ENCODE measurements at regions not wholly inside any gene's neighbourhood (a gene's known extent, or its start where the extent isn't known, plus 50 kb on each side); places are given as distances from the start of the nearest gene placed in this dataset.
A peak's percentile ranks its signal among the peaks of the same experiment; 100 is the strongest.
"Not testable (repeated sequence)": the region's sequence is repeated elsewhere in the genome, so short reads cannot be mapped to it uniquely, and the experiment has no call there.

- Histone ChIP-seq H3K36me3 (ENCODE audit: control insufficient read depth, insufficient read depth, low read length) (no peaks in the 10 kb centered on the region), H3K4me3 (ENCODE audit: low read length) (no peak overlapping the region), H3K9ac (ENCODE audit: low read length) (no peak overlapping the region), H3K27ac (ENCODE audit: low read depth, low read length) (no peak overlapping the region), H3K27me3 (ENCODE audit: control insufficient read depth, insufficient read depth, low read length) (no peaks in the 10 kb centered on the region), H3K4me1 (ENCODE audit: control insufficient read depth, insufficient read depth, low read length) (peaks cover 2% of the 10 kb centered on the region)
Observed at GRCh38 chr1:9454494-9455066, 84.7 kb upstream of the SLC25A33 start.

- Histone ChIP-seq H3K9ac (ENCODE audit: low read length) (no peak overlapping the region), H3K27me3 (ENCODE audit: control insufficient read depth, insufficient read depth, low read length) (no peaks in the 10 kb centered on the region), H3K36me3 (ENCODE audit: control insufficient read depth, insufficient read depth, low read length) (no peaks in the 10 kb centered on the region), H3K4me1 (ENCODE audit: control insufficient read depth, insufficient read depth, low read length) (no peaks in the 10 kb centered on the region), H3K4me3 (ENCODE audit: low read length) (no peak overlapping the region), H3K27ac (ENCODE audit: low read depth, low read length) (no peak overlapping the region)
Observed at GRCh38 chr1:9455487-9456234, 83.6 kb upstream of the SLC25A33 start.

GRCh38 chr1:9456833-9457232 is 82.4 kb upstream of the SLC25A33 start:
- Histone ChIP-seq H3K27ac (ENCODE audit: low read depth, low read length) (no peak overlapping the region), H3K4me1 (ENCODE audit: control insufficient read depth, insufficient read depth, low read length) (no peaks in the 10 kb centered on the region)

GRCh38 chr1:9459816-9460407 is 79.4 kb upstream of the SLC25A33 start:
- H3K36me3 ChIP-seq (ENCODE audit: control insufficient read depth, insufficient read depth, low read length): no peaks in the 10 kb centered on the region
- H3K4me1 ChIP-seq (ENCODE audit: control insufficient read depth, insufficient read depth, low read length): no peaks in the 10 kb centered on the region
- H3K27ac ChIP-seq (ENCODE audit: low read depth, low read length): no peak overlapping the region
- H3K27me3 ChIP-seq (ENCODE audit: control insufficient read depth, insufficient read depth, low read length): no peaks in the 10 kb centered on the region
- no peak overlapping the region for H3K4me3 ChIP-seq (ENCODE audit: low read length)
- no peak overlapping the region for H3K9ac ChIP-seq (ENCODE audit: low read length)

More at GRCh38 chr1:9456833-9457232, 82.4 kb upstream of the SLC25A33 start:
- no peak overlapping the region for H3K4me3 ChIP-seq (ENCODE audit: low read length)
- H3K9ac ChIP-seq (ENCODE audit: low read length): no peak overlapping the region
- H3K27me3 ChIP-seq (ENCODE audit: control insufficient read depth, insufficient read depth, low read length): no peaks in the 10 kb centered on the region
- H3K36me3 ChIP-seq (ENCODE audit: control insufficient read depth, insufficient read depth, low read length): no peaks in the 10 kb centered on the region

DNA sequence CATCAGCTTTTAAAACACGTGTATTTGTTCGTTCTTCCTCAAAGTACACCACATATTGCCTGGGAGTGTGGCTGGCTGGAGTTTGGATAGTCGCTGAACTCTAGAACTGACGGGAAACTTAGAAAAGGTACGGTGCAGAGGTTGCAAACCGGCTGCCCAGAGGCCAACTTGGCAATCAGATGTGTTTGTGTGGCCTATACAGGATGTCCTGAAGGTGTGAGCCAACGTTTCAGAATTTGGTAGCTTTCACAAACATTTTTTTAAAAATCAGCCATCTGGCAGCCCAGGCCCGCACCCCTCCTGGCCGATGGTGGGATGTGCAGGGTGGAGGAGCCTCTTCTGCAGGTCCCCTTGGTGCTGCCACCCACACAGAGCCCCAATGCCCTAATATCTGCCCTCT is 73.6 kb upstream of the SLC25A33 start:
- Histone ChIP-seq H3K4me1 (ENCODE audit: control insufficient read depth, insufficient read depth, low read length) (no peaks in the 10 kb centered on the region), H3K4me3 (ENCODE audit: low read length) (no peak overlapping the region), H3K9ac (ENCODE audit: low read length) (no peak overlapping the region), H3K27ac (ENCODE audit: low read depth, low read length) (no peak overlapping the region), H3K36me3 (ENCODE audit: control insufficient read depth, insufficient read depth, low read length) (no peaks in the 10 kb centered on the region), H3K27me3 (ENCODE audit: control insufficient read depth, insufficient read depth, low read length) (no peaks in the 10 kb centered on the region)

GRCh38 chr1:9466780-9467758 is 72.2 kb upstream of the SLC25A33 start:
- no peaks in the 10 kb centered on the region for H3K36me3 ChIP-seq (ENCODE audit: control insufficient read depth, insufficient read depth, low read length)
- peak overlapping the region; percentile 86 for H3K27ac ChIP-seq (ENCODE audit: low read depth, low read length)
- no peak overlapping the region for H3K9ac ChIP-seq (ENCODE audit: low read length)
- H3K4me1 ChIP-seq (ENCODE audit: control insufficient read depth, insufficient read depth, low read length): no peaks in the 10 kb centered on the region
- no peaks in the 10 kb centered on the region for H3K27me3 ChIP-seq (ENCODE audit: control insufficient read depth, insufficient read depth, low read length)
- peak overlapping the region; percentile 54 for H3K4me3 ChIP-seq (ENCODE audit: low read length)

DNA sequence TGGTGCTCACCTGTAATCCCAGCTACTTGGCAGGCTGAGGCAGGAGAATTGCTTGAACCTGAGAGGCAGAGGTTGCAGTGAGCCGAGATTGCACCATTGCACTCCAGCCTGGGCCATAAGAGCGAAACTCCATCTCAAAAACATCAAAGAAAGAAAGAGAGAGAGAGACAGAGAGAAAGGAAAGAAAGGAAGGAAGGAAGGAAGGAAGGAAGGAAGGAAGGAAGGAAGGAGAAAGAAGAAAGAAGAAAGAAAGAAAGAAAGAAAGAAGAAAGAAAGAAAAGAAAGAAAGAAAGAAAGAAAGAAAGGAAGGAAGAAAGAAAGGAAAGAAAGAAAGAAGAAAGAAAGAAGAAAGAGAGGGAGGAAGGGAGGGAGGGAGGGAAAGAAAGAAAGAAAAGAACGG is 69.4 kb upstream of the SLC25A33 start:
- H3K4me1 ChIP-seq (ENCODE audit: control insufficient read depth, insufficient read depth, low read length); H3K27me3 ChIP-seq (ENCODE audit: control insufficient read depth, insufficient read depth, low read length); H3K4me3 ChIP-seq (ENCODE audit: low read length); H3K27ac ChIP-seq (ENCODE audit: low read depth, low read length); H3K9ac ChIP-seq (ENCODE audit: low read length); H3K36me3 ChIP-seq (ENCODE audit: control insufficient read depth, insufficient read depth, low read length): not testable (repeated sequence)

GRCh38 chr1:9471679-9472078 is 67.6 kb upstream of the SLC25A33 start:
- no peaks in the 10 kb centered on the region for H3K27me3 ChIP-seq (ENCODE audit: control insufficient read depth, insufficient read depth, low read length)
- no peak overlapping the region for H3K9ac ChIP-seq (ENCODE audit: low read length)
- no peaks in the 10 kb centered on the region for H3K36me3 ChIP-seq (ENCODE audit: control insufficient read depth, insufficient read depth, low read length)
- H3K27ac ChIP-seq (ENCODE audit: low read depth, low read length): no peak overlapping the region
- no peaks in the 10 kb centered on the region for H3K4me1 ChIP-seq (ENCODE audit: control insufficient read depth, insufficient read depth, low read length)
- H3K4me3 ChIP-seq (ENCODE audit: low read length): no peak overlapping the region

- Histone ChIP-seq H3K36me3 (ENCODE audit: control insufficient read depth, insufficient read depth, low read length) (no peaks in the 10 kb centered on the region), H3K4me1 (ENCODE audit: control insufficient read depth, insufficient read depth, low read length) (no peaks in the 10 kb centered on the region), H3K27me3 (ENCODE audit: control insufficient read depth, insufficient read depth, low read length) (no peaks in the 10 kb centered on the region), H3K9ac (ENCODE audit: low read length) (no peak overlapping the region), H3K4me3 (ENCODE audit: low read length) (no peak overlapping the region), H3K27ac (ENCODE audit: low read depth, low read length) (no peak overlapping the region)
Observed at GRCh38 chr1:9472386-9473031, 66.8 kb upstream of the SLC25A33 start.

DNA sequence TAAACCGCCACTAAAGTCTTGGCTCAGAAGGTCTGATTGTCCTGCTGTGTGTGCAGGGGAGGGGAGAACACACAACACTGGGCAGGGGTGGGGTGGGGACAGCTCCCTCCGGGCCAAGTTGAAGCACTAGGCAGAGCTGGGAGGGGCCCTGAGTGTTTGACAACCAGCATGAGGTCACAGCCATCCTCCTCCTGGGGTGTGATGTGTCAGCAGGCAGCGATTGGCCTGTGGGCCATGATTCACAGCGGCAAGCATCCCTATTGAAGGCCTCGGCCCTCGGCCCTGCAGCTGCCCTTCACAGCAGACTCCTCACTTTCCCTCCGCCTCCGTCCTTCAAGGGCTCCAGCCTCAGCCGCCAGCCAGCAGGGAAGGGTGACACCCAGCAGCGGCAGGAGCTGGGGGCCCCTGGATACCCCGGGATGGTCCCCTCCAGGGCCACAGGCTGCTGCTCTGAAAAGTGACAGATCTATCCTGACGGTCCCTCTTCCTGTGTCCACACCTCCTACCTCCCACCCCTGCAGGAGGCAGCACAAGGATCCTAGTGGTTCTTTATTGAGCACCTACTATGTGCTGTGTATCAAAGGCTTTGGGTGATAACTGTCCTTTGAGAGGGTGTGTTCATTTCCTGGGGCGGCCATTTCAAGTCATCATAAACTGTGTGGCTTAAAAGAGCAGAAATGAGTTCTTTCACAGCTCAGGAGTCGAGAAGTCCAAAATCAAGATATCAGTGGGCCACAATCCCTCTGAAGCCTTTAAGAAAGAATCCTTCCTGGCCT is 66.0 kb upstream of the SLC25A33 start:
- Histone ChIP-seq H3K36me3 (ENCODE audit: control insufficient read depth, insufficient read depth, low read length) (no peaks in the 10 kb centered on the region), H3K4me1 (ENCODE audit: control insufficient read depth, insufficient read depth, low read length) (no peaks in the 10 kb centered on the region), H3K4me3 (ENCODE audit: low read length) (no peak overlapping the region), H3K27ac (ENCODE audit: low read depth, low read length) (no peak overlapping the region), H3K27me3 (ENCODE audit: control insufficient read depth, insufficient read depth, low read length) (no peaks in the 10 kb centered on the region), H3K9ac (ENCODE audit: low read length) (no peak overlapping the region)

DNA sequence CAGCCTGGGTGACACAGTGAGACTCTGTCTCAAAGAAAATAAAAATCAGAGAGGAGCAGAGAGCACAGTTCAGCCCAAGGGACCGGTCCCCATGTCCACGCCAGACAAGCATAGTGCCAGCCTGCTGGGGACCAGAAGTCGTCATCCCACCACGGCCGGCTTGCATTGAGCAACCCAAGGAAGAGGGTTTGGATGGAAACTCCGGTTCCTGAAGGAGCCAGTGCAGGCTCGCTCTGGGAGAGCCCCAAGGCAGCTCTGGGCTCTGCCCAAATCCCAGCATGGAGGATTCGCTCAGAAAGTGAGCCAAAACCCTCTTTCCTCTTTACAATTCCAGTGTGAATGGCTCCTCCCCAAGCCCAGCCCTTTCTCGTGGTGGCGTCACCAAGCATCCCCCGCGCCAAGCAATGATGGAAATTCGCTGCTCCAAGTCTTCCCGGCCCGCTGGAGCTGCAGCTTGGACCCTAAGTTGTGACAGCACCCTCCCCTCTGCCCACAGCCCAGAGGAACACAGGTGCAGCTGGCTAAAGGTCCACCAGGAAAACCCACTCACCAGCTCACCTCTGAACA is 64.1 kb upstream of the SLC25A33 start:
- no peak overlapping the region for H3K9ac ChIP-seq (ENCODE audit: low read length)
- no peak overlapping the region for H3K27ac ChIP-seq (ENCODE audit: low read depth, low read length)
- no peaks in the 10 kb centered on the region for H3K4me1 ChIP-seq (ENCODE audit: control insufficient read depth, insufficient read depth, low read length)
- no peaks in the 10 kb centered on the region for H3K27me3 ChIP-seq (ENCODE audit: control insufficient read depth, insufficient read depth, low read length)
- no peak overlapping the region for H3K4me3 ChIP-seq (ENCODE audit: low read length)
- H3K36me3 ChIP-seq (ENCODE audit: control insufficient read depth, insufficient read depth, low read length): no peaks in the 10 kb centered on the region
